ENCODE measurements at regions not wholly inside any gene's neighbourhood (a gene's known extent, or its start where the extent isn't known, plus 50 kb on each side); places are given as distances from the start of the nearest gene placed in this dataset.
"Not testable (repeated sequence)": the region's sequence is repeated elsewhere in the genome, so short reads cannot be mapped to it uniquely, and the experiment has no call there.

- Histone ChIP-seq H3K9me3 (no peaks in the 10 kb centered on the region), H3K27me3 (no peaks in the 10 kb centered on the region), H3K36me3 (no peaks in the 10 kb centered on the region), H3K27ac (no peak overlapping the region), H3K4me1 (ENCODE audit: insufficient read depth) (no peaks in the 10 kb centered on the region), H3K4me3 (no peak overlapping the region)
- TF ChIP-seq POLR2A (IDR thresholded peaks at IDR 0.05) = no peak
- no peak for TF ChIP-seq CTCF (IDR thresholded peaks at IDR 0.05)
- TF ChIP-seq EP300 (IDR thresholded peaks at IDR 0.05) = no peak
- intact Hi-C loops (cut with DNase I) = no loop called here
- no peak for DNase-seq
These were observed 127.6 kb upstream of the KCTD3 start for GRCh38 chr1:215439549-215439948.

- no peak for DNase-seq
- 81 to 93% (median 85%) methylated on average over 2 of the region's 2 CpGs for WGBS, 3 donors
- H3K4me1 ChIP-seq (ENCODE audit: insufficient read depth) = no peaks in the 10 kb centered on the region
- no peaks in the 10 kb centered on the region for H3K9me3 ChIP-seq
- no peaks in the 10 kb centered on the region for H3K27me3 ChIP-seq
- intact Hi-C loops (cut with DNase I) = no loop called here
- H3K36me3 ChIP-seq = no peaks in the 10 kb centered on the region
- no peak for TF ChIP-seq POLR2A (IDR thresholded peaks at IDR 0.05)
- TF ChIP-seq CTCF (IDR thresholded peaks at IDR 0.05) = no peak
- no peak for TF ChIP-seq EP300 (IDR thresholded peaks at IDR 0.05)
- no peak overlapping the region for H3K4me3 ChIP-seq
- no peak overlapping the region for H3K27ac ChIP-seq
These were observed 122.2 kb upstream of the KCTD3 start for GRCh38 chr1:215444715-215445414.

- H3K9me3 ChIP-seq; intact Hi-C loops (cut with DNase I); DNase-seq; H3K27ac ChIP-seq; H3K4me3 ChIP-seq; H3K4me1 ChIP-seq (ENCODE audit: insufficient read depth); H3K27me3 ChIP-seq; H3K36me3 ChIP-seq: not testable (repeated sequence)
- 71 to 83% (median 72%) methylated on average over 6 of the region's 6 CpGs for WGBS, 3 donors
These were observed 119.1 kb upstream of the KCTD3 start for GRCh38 chr1:215448014-215448413.

- H3K27ac ChIP-seq; H3K27me3 ChIP-seq; H3K4me3 ChIP-seq; intact Hi-C loops (cut with DNase I); H3K9me3 ChIP-seq; H3K4me1 ChIP-seq (ENCODE audit: insufficient read depth); DNase-seq; H3K36me3 ChIP-seq: not testable (repeated sequence)
- WGBS, 3 donors = 71 to 83% (median 73%) methylated on average over 1 of the region's 1 CpG
These were observed 118.0 kb upstream of the KCTD3 start for GRCh38 chr1:215449147-215449546.

- intact Hi-C loops (cut with DNase I) = no loop called here
- DNase-seq = no peak
- no peak overlapping the region for H3K27ac ChIP-seq
- H3K36me3 ChIP-seq = no peaks in the 10 kb centered on the region
- H3K9me3 ChIP-seq = no peaks in the 10 kb centered on the region
- no peaks in the 10 kb centered on the region for H3K4me1 ChIP-seq (ENCODE audit: insufficient read depth)
- TF ChIP-seq POLR2A (IDR thresholded peaks at IDR 0.05) (no peak), CTCF (IDR thresholded peaks at IDR 0.05) (no peak), EP300 (IDR thresholded peaks at IDR 0.05) (no peak)
- no peaks in the 10 kb centered on the region for H3K27me3 ChIP-seq
- no peak overlapping the region for H3K4me3 ChIP-seq
These were observed 113.7 kb upstream of the KCTD3 start for GRCh38 chr1:215453440-215453839.
